LNCAP (cell line): ENCODE measurements at regions not wholly inside any gene's neighbourhood (a gene's known extent, or its start where the extent isn't known, plus 50 kb on each side); places are given as distances from the start of the nearest gene placed in this dataset.

Experiments
- TF ChIP-seq, protein P1 (sequence below): fragments of 450-650 bp; IDR thresholded peaks from 2 replicates; pipeline ENCODE4 v1.5.1; 2017; ENCODE audit warnings: mild to moderate bottlenecking

DNA sequence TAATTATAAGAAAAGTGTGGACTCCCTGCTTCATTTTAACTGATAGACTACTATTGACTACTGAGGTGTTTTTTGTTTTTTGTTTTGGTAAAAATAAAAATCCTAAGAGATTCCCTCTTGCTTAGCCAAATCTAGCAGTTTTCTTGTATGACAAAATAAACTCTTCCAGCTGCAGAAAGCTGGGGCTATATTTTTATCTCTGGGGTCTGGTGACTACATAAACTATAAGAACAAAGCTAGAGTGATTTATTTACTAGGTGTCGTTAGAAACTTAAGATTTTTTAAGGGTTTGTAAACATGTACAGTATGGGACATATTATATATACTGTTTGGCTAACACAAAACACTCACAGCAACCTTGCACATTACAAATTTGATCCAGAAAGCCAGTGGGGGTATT is 467.4 kb upstream of the MPDZ start:
- TF ChIP-seq, protein P1, sequence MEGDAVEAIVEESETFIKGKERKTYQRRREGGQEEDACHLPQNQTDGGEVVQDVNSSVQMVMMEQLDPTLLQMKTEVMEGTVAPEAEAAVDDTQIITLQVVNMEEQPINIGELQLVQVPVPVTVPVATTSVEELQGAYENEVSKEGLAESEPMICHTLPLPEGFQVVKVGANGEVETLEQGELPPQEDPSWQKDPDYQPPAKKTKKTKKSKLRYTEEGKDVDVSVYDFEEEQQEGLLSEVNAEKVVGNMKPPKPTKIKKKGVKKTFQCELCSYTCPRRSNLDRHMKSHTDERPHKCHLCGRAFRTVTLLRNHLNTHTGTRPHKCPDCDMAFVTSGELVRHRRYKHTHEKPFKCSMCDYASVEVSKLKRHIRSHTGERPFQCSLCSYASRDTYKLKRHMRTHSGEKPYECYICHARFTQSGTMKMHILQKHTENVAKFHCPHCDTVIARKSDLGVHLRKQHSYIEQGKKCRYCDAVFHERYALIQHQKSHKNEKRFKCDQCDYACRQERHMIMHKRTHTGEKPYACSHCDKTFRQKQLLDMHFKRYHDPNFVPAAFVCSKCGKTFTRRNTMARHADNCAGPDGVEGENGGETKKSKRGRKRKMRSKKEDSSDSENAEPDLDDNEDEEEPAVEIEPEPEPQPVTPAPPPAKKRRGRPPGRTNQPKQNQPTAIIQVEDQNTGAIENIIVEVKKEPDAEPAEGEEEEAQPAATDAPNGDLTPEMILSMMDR: no peak

DNA sequence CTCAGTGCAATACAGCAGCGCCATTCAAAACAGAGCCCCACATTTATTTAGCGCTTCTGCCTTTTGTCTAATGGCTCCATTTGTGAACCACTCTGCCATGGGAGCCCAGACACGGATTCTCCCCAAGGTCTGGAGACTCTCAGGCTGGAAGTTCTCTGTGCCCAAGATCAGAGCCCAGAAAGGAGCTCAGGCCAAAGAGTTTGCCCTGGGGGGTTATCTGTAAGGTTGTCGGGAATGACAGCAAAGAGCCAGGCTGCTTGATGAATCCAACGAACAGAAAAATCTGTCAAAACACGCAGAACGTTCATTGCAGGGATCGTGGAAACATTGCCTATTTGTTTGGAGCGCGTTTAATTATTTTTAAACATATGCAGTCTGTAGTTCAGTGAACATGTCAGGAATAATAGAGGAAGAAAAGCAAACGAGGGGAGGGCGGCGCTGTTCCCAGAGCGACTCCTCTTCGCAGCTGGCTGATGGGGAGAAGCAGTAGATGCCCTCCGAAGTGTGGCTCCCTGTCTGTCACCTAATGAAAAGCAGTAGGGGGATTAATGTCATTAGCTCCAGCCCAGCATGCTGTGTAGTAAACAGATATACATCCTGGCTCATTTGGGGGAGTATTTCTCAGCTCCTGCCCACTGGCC is 464.9 kb upstream of the MPDZ start:
- TF ChIP-seq, protein P1: no peak

DNA sequence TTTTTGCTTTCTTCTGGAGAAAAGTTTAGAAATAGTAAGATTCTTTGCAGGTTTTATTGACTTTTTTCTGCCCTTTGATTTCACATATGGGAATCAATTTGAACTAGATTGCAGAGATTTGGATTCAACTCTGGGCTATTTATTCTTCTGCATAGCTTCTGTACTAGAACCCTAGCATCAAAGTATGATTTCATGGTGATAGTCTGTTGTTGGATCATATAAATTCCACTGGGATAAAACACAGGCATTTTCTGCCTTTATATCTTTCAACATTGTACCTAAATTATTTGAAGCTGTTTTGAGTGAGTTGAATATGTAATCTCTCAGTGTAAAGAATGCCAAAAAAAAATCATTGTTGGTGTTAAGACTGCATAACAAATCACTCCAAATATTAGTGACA is 458.4 kb upstream of the MPDZ start:
- TF ChIP-seq, protein P1: no peak

DNA sequence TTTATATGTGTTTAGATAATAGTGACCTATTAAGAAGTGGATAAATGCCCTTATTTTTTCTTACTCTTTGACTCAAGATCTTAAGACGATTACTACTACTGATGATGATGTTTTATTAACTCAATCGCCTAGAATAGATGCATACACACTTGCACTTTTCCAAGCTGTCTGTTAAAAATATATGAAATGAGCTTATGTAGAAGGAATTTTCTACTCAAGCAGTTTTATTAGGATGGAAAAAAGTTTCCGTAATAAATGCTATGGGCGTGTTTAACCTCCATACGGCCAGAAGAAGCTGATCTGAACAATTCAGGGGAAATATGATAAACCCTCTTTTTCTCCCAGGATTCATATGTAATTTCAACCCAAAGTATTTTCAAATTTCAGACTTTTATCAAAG is 455.7 kb upstream of the MPDZ start:
- TF ChIP-seq, protein P1: no peak

DNA sequence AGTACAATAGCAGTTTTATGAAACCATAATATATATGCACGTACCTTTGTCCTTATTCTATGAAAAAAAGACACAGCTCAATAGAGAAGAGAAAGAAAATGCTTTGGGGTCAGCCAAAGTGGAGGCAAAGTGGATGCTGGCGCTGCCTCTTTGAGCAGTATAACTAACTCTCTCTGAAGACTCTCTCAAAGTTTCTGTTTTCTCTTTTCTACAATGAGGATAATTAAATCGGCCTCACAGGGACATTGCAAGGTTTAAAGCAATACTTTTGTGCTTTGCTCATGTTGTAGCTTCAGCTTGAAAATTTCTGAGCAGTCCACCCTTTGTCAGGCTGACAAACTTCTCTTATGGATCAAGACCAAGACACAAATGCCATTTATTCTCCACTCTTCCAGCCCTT is 455.1 kb upstream of the MPDZ start:
- TF ChIP-seq, protein P1: no peak

DNA sequence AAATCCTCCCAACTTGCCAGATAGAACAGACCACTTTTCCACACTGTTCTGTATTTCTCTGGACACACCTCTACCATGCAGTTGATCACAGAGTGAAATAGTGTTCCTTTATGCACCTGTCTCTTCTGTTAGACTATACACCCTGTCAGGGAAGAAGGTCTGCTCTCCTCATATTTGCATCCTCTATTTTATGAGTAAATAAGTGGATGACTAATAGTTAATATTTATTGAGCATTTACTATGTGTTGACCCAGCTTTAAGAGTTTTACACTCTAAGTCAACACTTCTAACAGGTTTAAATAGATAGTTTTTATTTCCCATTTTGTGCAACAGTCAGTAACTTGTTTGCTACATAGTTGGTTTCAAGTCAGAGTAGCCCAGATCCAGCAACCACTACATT is 452.8 kb upstream of the MPDZ start:
- TF ChIP-seq, protein P1: no peak

DNA sequence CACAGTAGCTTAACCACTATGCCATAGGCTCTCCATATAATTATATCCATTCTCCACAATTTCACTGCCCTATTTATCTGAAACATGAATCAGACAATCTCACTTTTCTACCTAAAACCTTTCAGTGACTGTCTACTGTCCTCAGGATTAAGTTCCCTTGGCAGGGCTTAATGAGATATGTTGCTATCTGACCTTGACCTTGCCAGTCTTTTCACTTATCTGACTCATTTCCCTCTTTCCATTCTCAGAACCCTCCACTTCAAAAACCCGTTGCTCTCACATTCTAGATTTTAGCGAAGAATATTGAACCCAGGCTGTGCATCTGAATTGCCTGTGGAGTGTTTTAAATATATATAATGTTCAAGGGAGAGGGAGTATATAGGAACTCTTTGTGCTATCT is 452.1 kb upstream of the MPDZ start:
- TF ChIP-seq, protein P1: no peak

DNA sequence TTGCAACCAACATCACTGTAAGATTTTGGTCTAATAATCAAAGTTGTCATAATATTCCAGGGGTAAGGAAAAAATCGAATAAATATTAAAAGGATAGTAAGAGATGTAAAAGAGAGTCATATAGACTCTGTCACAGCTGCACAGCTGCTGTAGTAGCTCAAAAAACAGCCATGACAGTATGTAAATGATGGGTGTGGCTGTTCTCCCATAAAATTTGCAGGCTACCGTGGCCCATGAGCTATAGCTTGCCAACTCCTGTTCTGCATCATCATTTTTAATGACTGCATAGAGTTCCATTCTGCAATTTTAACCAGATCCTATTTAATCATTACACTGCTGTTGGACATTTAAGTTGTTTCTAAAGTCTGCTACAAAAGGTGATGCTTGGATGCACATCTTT is 450.5 kb upstream of the MPDZ start:
- TF ChIP-seq, protein P1: no peak
